H9 (cell line): ENCODE measurements at regions not wholly inside any gene's neighbourhood (a gene's known extent, or its start where the extent isn't known, plus 50 kb on each side); places are given as distances from the start of the nearest gene placed in this dataset.

ENCODE experiments used
- DNase-seq: peaks from one replicate; pipeline ENCODE4 v3.0.0-alpha.2; 2017
- H2AFZ ChIP-seq: one replicate; pipeline ENCODE4 v1.6.1; 2013; ENCODE audit warnings: mild to moderate bottlenecking, low read length, control low read depth, moderate library complexity
- H2AK5ac ChIP-seq: 2 replicates; pipeline ENCODE4 v1.6.1; 2013; ENCODE audit warnings: low read length, control low read depth, mixed read lengths; ENCODE audit not compliant: insufficient read length
- H2BK120ac ChIP-seq: one replicate; pipeline ENCODE4 v1.6.1; 2013; ENCODE audit warnings: low read depth, mild to moderate bottlenecking, low read length, control low read depth, inconsistent platforms; ENCODE audit not compliant: poor library complexity, severe bottlenecking
- H2BK12ac ChIP-seq: 2 replicates; pipeline ENCODE4 v1.6.1; 2013; ENCODE audit warnings: low read length, control low read depth, mixed read lengths, low read depth; ENCODE audit not compliant: insufficient read length
- H2BK15ac ChIP-seq: 2 replicates; pipeline ENCODE4 v1.6.1; 2013; ENCODE audit warnings: low read depth, low read length, control low read depth
- H2BK20ac ChIP-seq: one replicate; pipeline ENCODE4 v1.6.1; 2013; ENCODE audit warnings: low read depth, mild to moderate bottlenecking, low read length, control low read depth, inconsistent platforms; ENCODE audit not compliant: poor library complexity, severe bottlenecking
- H2BK5ac ChIP-seq: 2 replicates; pipeline ENCODE4 v1.6.1; 2013; ENCODE audit warnings: low read length, control low read depth, mixed read lengths; ENCODE audit not compliant: insufficient read length
- H3K14ac ChIP-seq: 2 replicates; pipeline ENCODE4 v1.6.1; 2013; ENCODE audit warnings: low read length, control low read depth; ENCODE audit not compliant: insufficient read depth
- H3K18ac ChIP-seq: 2 replicates; pipeline ENCODE4 v1.6.1; 2013; ENCODE audit warnings: low read depth, mild to moderate bottlenecking, mixed read lengths, low read length, control low read depth; ENCODE audit not compliant: insufficient read length
- H3K23ac ChIP-seq: 2 replicates; pipeline ENCODE4 v1.6.1; 2013; ENCODE audit warnings: low read length, control low read depth, mixed read lengths, low read depth; ENCODE audit not compliant: insufficient read length
- H3K23me2 ChIP-seq: 2 replicates; pipeline ENCODE4 v1.6.1; 2013; ENCODE audit warnings: low read depth, mild to moderate bottlenecking, mixed read lengths, low read length, control low read depth; ENCODE audit not compliant: insufficient read length, poor library complexity, severe bottlenecking
- H3K27ac ChIP-seq: 2 replicates; pipeline ENCODE4 v1.5.1; 2013; ENCODE audit warnings: low read length, control low read depth, mixed read lengths, low read depth; ENCODE audit not compliant: insufficient read length
- H3K27me3 ChIP-seq: 2 replicates; pipeline ENCODE4 v1.6.1; 2013; ENCODE audit warnings: low read length, control low read depth, inconsistent platforms; ENCODE audit not compliant: insufficient read depth
- H3K4ac ChIP-seq: 2 replicates; pipeline ENCODE4 v1.6.1; 2013; ENCODE audit warnings: low read depth, mild to moderate bottlenecking, control low read depth, inconsistent platforms, low read length, moderate library complexity
- H3K4me1 ChIP-seq: 2 replicates; pipeline ENCODE4 v1.6.1; 2013; ENCODE audit warnings: low read length, control low read depth, inconsistent platforms; ENCODE audit not compliant: insufficient read depth
- H3K4me2 ChIP-seq: 2 replicates; pipeline ENCODE4 v1.6.1; 2013; ENCODE audit warnings: low read length, control low read depth, mixed read lengths; ENCODE audit not compliant: insufficient read length, insufficient read depth
- H3K56ac ChIP-seq: 2 replicates; pipeline ENCODE4 v1.6.1; 2013; ENCODE audit warnings: low read depth, mild to moderate bottlenecking, mixed read lengths, low read length, control low read depth; ENCODE audit not compliant: insufficient read length
- H3K79me1 ChIP-seq: 2 replicates; pipeline ENCODE4 v1.6.1; 2013; ENCODE audit warnings: low read depth, mild to moderate bottlenecking, moderate library complexity, low read length, control low read depth, inconsistent platforms; ENCODE audit not compliant: insufficient read depth, poor library complexity, severe bottlenecking
- H3K79me2 ChIP-seq: 2 replicates; pipeline ENCODE4 v1.6.1; 2013; ENCODE audit warnings: low read length, control low read depth, inconsistent platforms; ENCODE audit not compliant: insufficient read depth
- H3K9ac ChIP-seq: 2 replicates; pipeline ENCODE4 v1.6.1; 2013; ENCODE audit warnings: low read length, control low read depth, mixed read lengths; ENCODE audit not compliant: insufficient read length; ENCODE audit errors: extremely low read depth
- H3K9me3 ChIP-seq: one replicate; pipeline ENCODE4 v1.6.1; 2013; ENCODE audit warnings: low read depth, low read length, inconsistent platforms; ENCODE audit not compliant: control insufficient read depth
- H3T11ph ChIP-seq: one replicate; pipeline ENCODE4 v1.6.1; 2013; ENCODE audit warnings: mild to moderate bottlenecking, low read length, control low read depth, inconsistent platforms
- H4K20me1 ChIP-seq: one replicate; pipeline ENCODE4 v1.6.1; 2013; ENCODE audit not compliant: control insufficient read depth, insufficient read length, insufficient read depth
- H4K5ac ChIP-seq: 2 replicates; pipeline ENCODE4 v1.6.1; 2013; ENCODE audit warnings: low read depth, mild to moderate bottlenecking, mixed read lengths, low read length, control low read depth; ENCODE audit not compliant: insufficient read length
- H4K8ac ChIP-seq: replicated peaks from 2 replicates; pipeline ENCODE4 v1.6.1; 2013; ENCODE audit warnings: low read length, control low read depth, mixed read lengths, low read depth; ENCODE audit not compliant: insufficient read length
- H4K91ac ChIP-seq: 2 replicates; pipeline ENCODE4 v1.6.1; 2013; ENCODE audit warnings: low read depth, mild to moderate bottlenecking, moderate library complexity, mixed read lengths, low read length, control low read depth; ENCODE audit not compliant: insufficient read length
- H3K27ac Mint-ChIP-seq, 3 experiments: 2 replicates in 2 of 3; 3 replicates in 1 of 3; pipeline ENCODE4 v1.8.0; 2020 to 2021; ENCODE audit warnings: mixed read lengths in 3 of 3, mild to moderate bottlenecking in 1 of 3, moderate library complexity in 1 of 3
- H3K27me3 Mint-ChIP-seq: 2 replicates; pipeline ENCODE4 v1.8.0; 2021; ENCODE audit warnings: low read depth, mild to moderate bottlenecking, moderate library complexity, mixed read lengths
- H3K36me3 Mint-ChIP-seq, 3 experiments: 2 replicates in 2 of 3; 3 replicates in 1 of 3; pipeline ENCODE4 v1.8.0; 2020 to 2021; ENCODE audit warnings: low read depth in 3 of 3, mixed read lengths in 3 of 3; ENCODE audit not compliant: insufficient read depth in 1 of 3
- H3K4me1 Mint-ChIP-seq, 2 experiments: 2 replicates each; pipeline ENCODE4 v1.8.0; 2020; ENCODE audit warnings: mixed read lengths in 2 of 2
- H3K4me3 Mint-ChIP-seq, 2 experiments: 2 replicates in 1 of 2; 3 replicates in 1 of 2; pipeline ENCODE4 v1.8.0; 2020 to 2021; ENCODE audit warnings: mild to moderate bottlenecking in 2 of 2, mixed read lengths in 2 of 2, moderate library complexity in 1 of 2
- H3K9me3 Mint-ChIP-seq, 2 experiments: 2 replicates in 1 of 2; 3 replicates in 1 of 2; pipeline ENCODE4 v1.8.0; 2020; ENCODE audit warnings: mild to moderate bottlenecking in 2 of 2, mixed read lengths in 2 of 2, moderate library complexity in 1 of 2
- WGBS: extraction: QIAGEN DNeasy Blood & Tissue Kit; methylation state at CpG from one replicate; pipeline ENCODE4 v1.1.7; 2013; ENCODE audit warnings: missing lambda C conversion rate, low lambda C conversion rate, mixed read lengths; ENCODE audit not compliant: insufficient read length; ENCODE audit errors: extremely low coverage; 5-methylcytosine and 5-hydroxymethylcytosine counted together
- TF ChIP-seq, protein P1 (sequence below): fragments of 200-600 bp; sonication (generic); conservative IDR thresholded peaks from 3 replicates; pipeline ENCODE4 v1.8.0; 2021; ENCODE audit warnings: antibody characterized with exemption, mild to moderate bottlenecking

DNA sequence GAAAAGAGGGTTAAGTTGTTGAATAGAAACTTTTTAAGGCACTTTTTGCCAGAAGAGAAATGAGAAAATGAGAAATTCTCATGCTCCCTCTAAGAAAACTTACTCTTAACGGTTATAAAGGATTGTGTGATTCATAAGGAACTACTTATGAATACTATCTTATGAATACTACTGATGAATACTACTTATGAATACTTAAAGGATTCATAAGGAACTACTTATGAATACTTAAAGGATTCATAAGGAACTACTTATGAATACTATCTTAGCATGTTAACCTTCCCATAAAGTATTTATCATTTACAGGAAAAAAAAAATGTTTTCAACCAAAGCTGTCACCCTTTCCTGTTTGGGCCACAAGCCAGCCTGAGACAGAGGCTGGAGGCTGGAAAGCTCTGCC lies 53.1 kb upstream of the UCN3 start:
- no peak overlapping the region for H2AFZ ChIP-seq
- no peak overlapping the region for H3K14ac ChIP-seq
- no peaks in the 10 kb centered on the region for H3K9me3 ChIP-seq
- H3K4me1 ChIP-seq: no peaks in the 10 kb centered on the region
- no peak overlapping the region for H2AK5ac ChIP-seq
- H3K4me3 Mint-ChIP-seq: no peak overlapping the region
- no CpG with 5 or more reads among the region's 1 CpG for WGBS
- no peak overlapping the region for H3K23ac ChIP-seq
- no peak overlapping the region for H4K5ac ChIP-seq
- H3K79me1 ChIP-seq: no peaks in the 10 kb centered on the region
- H3K79me2 ChIP-seq: no peaks in the 10 kb centered on the region; the same call in 1 of the 2 replicates
- H3K4me2 ChIP-seq: no peak overlapping the region
- TF ChIP-seq, protein P1, sequence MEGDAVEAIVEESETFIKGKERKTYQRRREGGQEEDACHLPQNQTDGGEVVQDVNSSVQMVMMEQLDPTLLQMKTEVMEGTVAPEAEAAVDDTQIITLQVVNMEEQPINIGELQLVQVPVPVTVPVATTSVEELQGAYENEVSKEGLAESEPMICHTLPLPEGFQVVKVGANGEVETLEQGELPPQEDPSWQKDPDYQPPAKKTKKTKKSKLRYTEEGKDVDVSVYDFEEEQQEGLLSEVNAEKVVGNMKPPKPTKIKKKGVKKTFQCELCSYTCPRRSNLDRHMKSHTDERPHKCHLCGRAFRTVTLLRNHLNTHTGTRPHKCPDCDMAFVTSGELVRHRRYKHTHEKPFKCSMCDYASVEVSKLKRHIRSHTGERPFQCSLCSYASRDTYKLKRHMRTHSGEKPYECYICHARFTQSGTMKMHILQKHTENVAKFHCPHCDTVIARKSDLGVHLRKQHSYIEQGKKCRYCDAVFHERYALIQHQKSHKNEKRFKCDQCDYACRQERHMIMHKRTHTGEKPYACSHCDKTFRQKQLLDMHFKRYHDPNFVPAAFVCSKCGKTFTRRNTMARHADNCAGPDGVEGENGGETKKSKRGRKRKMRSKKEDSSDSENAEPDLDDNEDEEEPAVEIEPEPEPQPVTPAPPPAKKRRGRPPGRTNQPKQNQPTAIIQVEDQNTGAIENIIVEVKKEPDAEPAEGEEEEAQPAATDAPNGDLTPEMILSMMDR: no peak
- H3K36me3 Mint-ChIP-seq: peaks cover 0 to 1% (median 0%) of the 10 kb centered on the region in 3 experiments; a peak in 2 of 7 replicates
- no peaks in the 10 kb centered on the region for H3K4me1 Mint-ChIP-seq
- H2BK15ac ChIP-seq: no peak overlapping the region
- no peak overlapping the region for H3K4ac ChIP-seq
- H3K27ac Mint-ChIP-seq: no peak overlapping the region
- H3K18ac ChIP-seq: no peak overlapping the region
- DNase-seq: no peak
- no peak overlapping the region for H3T11ph ChIP-seq
- peaks cover 2 to 51% of the 10 kb centered on the region in 2 experiments; a peak in 4 of 5 replicates for H3K9me3 Mint-ChIP-seq
- no peaks in the 10 kb centered on the region; the same call in 1 of the 2 replicates for H3K27me3 Mint-ChIP-seq
- H4K91ac ChIP-seq: no peak overlapping the region
- H3K23me2 ChIP-seq: no peaks in the 10 kb centered on the region
- H4K8ac ChIP-seq: no peak overlapping the region
- no peaks in the 10 kb centered on the region for H4K20me1 ChIP-seq
- no peak overlapping the region for H2BK5ac ChIP-seq
- no peak overlapping the region for H2BK20ac ChIP-seq
- no peaks in the 10 kb centered on the region for H3K27me3 ChIP-seq
- H3K56ac ChIP-seq: no peak overlapping the region
- no peak overlapping the region for H2BK12ac ChIP-seq
- no peak overlapping the region for H2BK120ac ChIP-seq
- no peak overlapping the region for H3K27ac ChIP-seq
- H3K9ac ChIP-seq: no peak overlapping the region
